Stimulated activated CD4-positive, alpha-beta T cell treated with anti-CD3 and anti-CD28 coated beads, Interleukin-12 subunit alpha, Interleukin-12 subunit beta, amount 100 ng/mL, for 4 hours (primary cell): ENCODE measurements at regions not wholly inside any gene's neighbourhood (a gene's known extent, or its start where the extent isn't known, plus 50 kb on each side); places are given as distances from the start of the nearest gene placed in this dataset.

Experiments
- DNase-seq: peaks from one replicate; pipeline ENCODE4 v3.0.0-alpha.2; 2020

DNA sequence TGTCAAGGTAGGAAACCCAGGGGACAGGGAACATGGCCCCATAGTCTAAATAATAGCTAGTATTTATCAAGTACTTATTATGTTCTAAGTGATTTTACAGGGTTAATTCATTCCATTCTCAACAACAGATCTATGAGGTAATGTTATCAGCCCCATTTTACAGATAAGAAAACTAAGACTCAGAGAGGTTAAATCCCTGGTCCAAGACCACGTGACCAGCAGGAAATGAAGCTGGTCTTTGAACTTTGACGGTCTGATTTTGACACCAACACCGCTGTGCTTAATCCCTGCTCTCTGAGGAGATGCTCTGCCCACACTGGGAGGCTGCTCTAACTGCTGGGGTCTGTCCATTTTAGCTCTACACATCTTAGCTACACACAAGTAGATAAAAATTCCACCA lies 253.5 kb downstream of the SPTSSA start:
- DNase-seq = no peak

DNA sequence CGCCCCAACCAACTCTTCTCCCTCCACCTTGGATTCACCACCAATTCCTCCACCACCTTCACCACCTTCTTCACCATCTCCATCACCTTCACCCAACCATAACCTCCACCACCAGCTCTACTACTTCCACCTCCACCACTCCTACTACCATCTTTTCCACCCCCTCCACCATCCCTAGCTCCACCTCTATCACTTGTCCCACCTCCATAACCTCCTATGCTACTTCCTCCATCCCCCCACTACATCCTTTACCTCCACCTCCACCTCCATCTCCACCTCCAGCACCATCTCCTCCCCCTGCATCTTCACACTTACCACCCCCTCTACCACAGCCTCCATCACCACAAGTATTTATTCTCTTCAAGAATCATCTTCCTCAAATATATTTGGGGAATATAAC lies 254.9 kb upstream of the EGLN3 start:
- DNase-seq = no peak

- DNase-seq = no peak
These were observed 253.9 kb upstream of the EGLN3 start for GRCh38 chr14:34204774-34205173.

GRCh38 chr14:34203251-34203722 lies 252.4 kb upstream of the EGLN3 start:
- DNase-seq = no peak

DNA sequence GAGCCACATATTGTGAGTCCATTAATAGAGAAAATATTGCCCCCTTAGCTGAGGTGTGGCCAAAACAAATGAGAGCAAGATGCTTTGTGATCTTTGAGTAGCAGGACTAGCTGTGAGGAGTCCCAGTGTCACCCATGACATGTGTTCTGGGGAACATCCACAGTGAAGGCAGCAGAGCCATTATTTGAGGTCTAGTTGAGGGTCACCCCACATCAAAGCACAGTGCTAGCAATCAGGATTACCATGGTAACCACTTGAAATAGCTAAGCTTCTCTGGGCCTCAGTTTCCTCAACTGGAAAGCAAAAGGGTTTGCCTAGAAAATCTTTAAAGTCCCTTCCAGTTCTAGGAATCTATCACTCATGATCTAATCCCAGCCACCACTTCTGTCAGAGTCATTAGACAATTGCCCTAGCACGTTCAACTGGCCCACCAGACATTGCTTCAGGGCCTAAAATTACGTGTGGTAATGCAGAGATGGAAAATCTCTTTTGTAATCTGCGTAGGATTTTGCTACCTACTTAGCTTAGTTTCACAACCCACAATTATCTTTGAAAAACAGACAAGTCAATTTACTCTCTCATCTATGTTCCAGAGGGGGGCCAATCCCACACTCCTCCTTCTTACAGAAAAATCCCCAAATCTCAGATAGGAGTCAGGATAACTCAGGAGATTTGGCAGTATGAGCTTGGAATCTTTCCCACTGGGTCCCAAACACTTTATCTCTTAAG lies 251.2 kb upstream of the EGLN3 start:
- DNase-seq = no peak

DNA sequence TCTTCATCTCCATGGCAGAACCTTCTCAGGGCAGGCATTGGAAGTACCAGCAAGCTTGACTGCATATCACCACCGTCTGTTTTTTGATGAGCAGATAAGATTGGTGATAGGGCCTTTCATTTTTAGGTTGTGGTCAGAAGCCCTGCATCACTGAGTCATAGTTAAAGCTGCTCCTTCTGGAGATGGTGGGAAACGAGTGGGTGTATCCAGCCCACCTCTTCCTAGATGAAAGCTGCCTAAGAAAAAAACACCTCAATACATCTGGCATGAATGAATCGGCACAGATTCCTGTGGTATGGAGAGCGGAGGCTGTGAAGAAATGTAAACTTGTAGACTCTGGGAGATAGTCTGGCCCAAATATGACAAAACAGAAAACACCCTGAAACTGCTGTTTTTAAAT lies 248.7 kb upstream of the EGLN3 start:
- no peak for DNase-seq

GRCh38 chr14:34198096-34198495 lies 247.2 kb upstream of the EGLN3 start:
- DNase-seq = no peak

- DNase-seq = no peak
These were observed 245.1 kb upstream of the EGLN3 start for GRCh38 chr14:34195964-34196363.

GRCh38 chr14:34190717-34191116 lies 239.8 kb upstream of the EGLN3 start:
- no peak for DNase-seq

DNA sequence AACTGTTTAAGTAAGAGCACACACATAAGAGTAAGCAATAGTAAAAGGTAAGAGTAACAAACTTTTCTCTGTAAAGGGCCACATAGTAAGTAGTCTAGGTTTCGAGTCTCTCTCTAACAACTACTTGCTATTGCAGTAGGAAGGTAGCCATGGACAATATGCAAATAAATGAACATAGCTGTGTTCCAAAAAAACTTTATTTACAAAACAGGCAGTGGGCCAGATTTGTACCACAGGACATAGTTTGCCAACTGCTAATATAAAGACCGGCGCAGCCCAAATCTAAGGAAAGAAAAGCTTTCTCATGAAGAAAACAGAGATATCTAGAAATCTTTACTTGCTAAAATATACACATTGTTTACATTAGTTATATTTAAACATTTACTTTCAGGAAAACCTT lies 239.0 kb upstream of the EGLN3 start:
- no peak for DNase-seq

DNA sequence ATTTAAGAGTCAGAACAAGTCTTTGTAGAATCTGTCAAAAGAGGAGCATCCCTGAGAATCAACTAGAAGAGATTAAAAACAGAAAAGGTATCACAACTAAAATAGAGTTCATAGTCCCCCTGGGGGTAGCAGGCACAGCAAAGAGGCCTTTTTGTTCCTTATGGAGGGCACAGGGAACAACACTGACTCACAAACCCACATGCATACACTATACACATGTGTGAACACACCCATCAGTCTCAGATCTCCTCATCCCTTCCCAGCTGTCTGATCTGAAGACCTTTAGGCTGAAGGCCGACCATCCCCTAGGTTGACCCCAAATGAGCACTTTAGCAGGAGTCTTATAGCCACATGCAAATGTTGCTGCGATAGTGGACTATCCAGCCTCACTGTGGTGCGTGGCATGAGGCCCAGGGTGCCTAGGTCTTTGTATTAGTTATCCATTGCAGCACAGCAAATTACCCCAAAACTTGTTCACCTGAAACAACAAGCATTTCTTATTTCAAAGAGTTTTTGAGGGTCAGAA lies 236.7 kb upstream of the EGLN3 start:
- DNase-seq = no peak

DNA sequence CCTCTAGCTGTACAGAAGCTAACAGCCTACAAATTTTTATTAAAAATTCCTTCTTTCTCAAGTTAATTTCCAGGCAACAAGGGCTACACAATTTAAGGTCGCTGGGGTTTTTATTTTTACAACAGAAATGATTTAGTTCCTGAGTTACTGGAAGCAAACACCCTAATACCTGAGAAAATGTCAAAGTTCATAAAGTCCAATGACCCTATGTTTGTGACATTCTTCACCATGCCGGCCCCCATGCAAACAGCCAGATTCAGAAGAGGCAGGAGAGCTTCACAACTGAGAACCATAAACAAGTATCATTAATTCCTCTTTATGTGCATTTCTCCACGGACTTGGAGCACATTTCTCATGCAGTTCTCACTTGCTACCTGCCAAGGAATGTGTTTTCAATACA lies 236.2 kb upstream of the EGLN3 start:
- DNase-seq = no peak

GRCh38 chr14:34184126-34184525 lies 233.3 kb upstream of the EGLN3 start:
- no peak for DNase-seq

- DNase-seq = no peak
These were observed 232.6 kb upstream of the EGLN3 start for GRCh38 chr14:34183478-34183877.

GRCh38 chr14:34181338-34181737 lies 230.5 kb upstream of the EGLN3 start:
- no peak for DNase-seq

- DNase-seq = no peak
These were observed 230.0 kb upstream of the EGLN3 start for GRCh38 chr14:34180869-34181268.

DNA sequence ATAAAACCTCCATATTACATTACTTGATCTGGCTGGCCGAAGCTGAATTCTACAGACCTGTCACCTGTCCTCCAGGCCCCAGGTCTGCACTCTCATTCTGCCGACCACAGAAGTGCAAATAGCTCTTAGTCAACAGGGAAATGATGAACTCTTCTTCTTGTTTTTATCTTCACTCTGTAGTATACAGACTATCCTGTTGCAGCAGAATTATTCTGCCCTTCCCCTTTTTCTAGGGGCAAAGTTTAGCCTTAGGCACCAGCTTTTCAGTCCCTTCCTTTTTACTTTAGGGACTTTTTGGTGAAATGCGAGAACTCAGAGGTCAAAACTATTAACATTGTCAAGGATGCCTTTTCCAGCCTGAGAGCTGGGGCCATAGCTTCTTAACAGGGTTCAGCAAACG lies 229.6 kb upstream of the EGLN3 start:
- DNase-seq = no peak

DNA sequence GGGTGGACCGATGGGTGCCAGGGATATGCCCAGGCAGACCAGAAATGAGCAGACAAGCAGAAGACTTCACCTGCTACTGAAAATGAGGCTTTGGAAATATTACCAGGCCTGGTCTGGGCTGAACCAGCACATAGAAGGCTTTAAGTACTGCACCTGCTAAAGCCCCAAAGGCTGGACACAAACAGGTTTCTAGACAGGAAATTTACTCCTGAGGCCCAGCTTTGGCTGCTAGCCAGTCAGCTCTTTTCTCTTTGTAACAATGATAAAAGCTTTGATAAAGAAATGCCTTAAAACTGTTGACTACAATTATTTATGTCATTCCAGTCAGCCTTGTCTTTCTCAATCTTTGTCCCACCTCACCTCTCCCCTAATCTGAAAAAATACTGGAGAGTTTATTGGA lies 228.9 kb upstream of the EGLN3 start:
- no peak for DNase-seq

DNA sequence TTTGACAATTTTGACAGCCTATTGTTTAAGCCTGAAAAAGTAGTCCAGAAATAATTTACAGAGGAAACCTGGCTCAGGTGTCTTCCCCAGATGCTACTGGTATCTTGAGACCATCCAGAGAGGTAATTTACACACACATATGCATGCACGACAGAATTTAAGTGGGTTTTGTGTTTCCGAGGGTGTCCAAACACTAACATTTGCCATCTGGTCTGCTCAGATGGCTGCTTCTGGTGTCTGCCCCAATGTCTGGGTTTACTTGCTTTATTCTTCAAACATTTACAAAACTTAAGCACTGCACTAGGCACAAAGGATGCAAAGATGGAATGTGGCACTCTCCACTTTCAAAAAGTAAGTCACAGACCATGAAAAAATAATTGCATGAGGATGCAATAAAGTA lies 226.6 kb upstream of the EGLN3 start:
- DNase-seq = no peak

DNA sequence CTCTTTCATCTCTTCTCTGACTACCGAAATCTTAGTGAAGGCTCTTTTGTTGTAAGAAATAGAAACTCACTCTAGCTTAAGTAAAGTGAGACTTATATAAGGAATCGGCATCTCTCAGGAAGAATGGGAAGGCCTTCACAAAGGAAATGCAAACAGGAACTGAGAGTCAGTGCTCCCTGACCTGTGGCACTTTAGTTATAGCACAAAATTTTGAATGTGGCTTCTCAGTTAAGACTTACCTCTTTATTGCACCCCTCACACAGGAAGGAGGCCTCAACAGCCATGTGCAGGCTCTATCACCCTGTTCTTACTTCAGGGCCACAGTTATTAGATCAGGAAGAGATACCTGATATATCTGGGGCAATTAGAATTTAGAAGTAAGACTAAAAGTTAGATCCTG lies 224.7 kb upstream of the EGLN3 start:
- no peak for DNase-seq

DNA sequence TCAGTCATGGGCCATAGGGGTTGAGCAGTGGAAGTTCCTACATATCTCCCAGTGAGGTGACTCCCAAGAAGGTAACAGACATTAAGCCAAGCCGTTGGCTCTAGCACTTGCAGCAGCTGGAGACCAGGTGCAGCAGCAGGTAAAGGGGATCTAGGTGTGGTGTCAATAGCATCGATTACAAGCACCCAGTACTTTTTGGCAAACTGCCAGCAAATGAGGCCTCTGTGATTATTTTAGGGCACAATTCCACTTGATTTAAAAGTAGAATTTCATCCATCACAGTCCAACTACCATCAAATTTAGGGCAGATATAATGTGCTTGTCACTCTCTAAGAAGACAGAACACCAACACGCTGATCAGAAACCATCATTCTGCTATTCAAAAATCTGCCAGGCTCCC lies 224.1 kb upstream of the EGLN3 start:
- no peak for DNase-seq

DNA sequence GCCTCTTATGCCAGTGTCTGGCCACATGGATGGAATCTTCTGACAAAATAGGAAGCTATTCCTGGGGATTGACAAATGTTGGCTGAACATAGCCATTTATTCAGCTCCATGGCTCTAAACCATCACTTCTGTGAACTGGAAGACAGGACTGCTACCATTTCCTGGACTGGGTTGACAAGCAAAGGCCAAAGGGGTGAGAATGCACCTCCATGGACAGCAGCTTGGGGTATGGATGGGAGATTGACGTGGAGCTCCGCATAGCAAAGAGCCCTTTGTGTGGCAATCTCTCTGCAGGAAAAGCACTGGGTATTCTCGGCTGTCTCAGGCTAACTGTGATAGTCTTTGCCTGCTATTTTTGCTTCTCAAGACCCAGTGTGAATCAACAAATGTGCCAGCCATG lies 223.0 kb upstream of the EGLN3 start:
- no peak for DNase-seq

GRCh38 chr14:34172550-34173368 lies 221.9 kb upstream of the EGLN3 start:
- no peak for DNase-seq

GRCh38 chr14:34172173-34172451 lies 221.2 kb upstream of the EGLN3 start:
- DNase-seq = no peak
